ENCODE measurements at regions not wholly inside any gene's neighbourhood (a gene's known extent, or its start where the extent isn't known, plus 50 kb on each side); places are given as distances from the start of the nearest gene placed in this dataset.

GRCh38 chr2:545228-545627 lies 132.0 kb downstream of the TMEM18 start:
- no peak overlapping the region for H3K4me2 ChIP-seq (ENCODE audit: low read length)
- H4K20me1 ChIP-seq (ENCODE audit: insufficient read depth, low read length), result no peaks in the 10 kb centered on the region
- H2AFZ ChIP-seq (ENCODE audit: low read depth, low read length), result no peak overlapping the region
- no peaks in the 10 kb centered on the region for H3K36me3 ChIP-seq (ENCODE audit: insufficient read depth, low read length)
- Mint-ChIP-seq H3K27me3 (ENCODE audit: low read depth, unreplicated experiment) (peaks cover 27% of the 10 kb centered on the region), H3K9me3 (ENCODE audit: unreplicated experiment) (no peaks in the 10 kb centered on the region), H3K4me1 (ENCODE audit: low read depth, unreplicated experiment) (no peaks in the 10 kb centered on the region), H3K27ac (ENCODE audit: unreplicated experiment) (no peak overlapping the region), H3K4me3 (ENCODE audit: unreplicated experiment) (no peak overlapping the region), H3K36me3 (ENCODE audit: low read depth, unreplicated experiment) (no peaks in the 10 kb centered on the region)
- FAIRE-seq (no peak), DNase-seq (ENCODE audit: low read depth) (no peak)
- no peak overlapping the region for H3K27ac ChIP-seq (ENCODE audit: low read depth, low read length)
- no peaks in the 10 kb centered on the region for H3K79me2 ChIP-seq (ENCODE audit: insufficient read depth, low read length)
- H3K9ac ChIP-seq (ENCODE audit: low read length), result no peak overlapping the region
- no peaks in the 10 kb centered on the region for H3K27me3 ChIP-seq (ENCODE audit: insufficient read depth, low read length)
- TF ChIP-seq EZH2 (IDR thresholded peaks at IDR 0.05; ENCODE audit: insufficient read depth, low read length), result no peak
- TF ChIP-seq, protein P1, sequence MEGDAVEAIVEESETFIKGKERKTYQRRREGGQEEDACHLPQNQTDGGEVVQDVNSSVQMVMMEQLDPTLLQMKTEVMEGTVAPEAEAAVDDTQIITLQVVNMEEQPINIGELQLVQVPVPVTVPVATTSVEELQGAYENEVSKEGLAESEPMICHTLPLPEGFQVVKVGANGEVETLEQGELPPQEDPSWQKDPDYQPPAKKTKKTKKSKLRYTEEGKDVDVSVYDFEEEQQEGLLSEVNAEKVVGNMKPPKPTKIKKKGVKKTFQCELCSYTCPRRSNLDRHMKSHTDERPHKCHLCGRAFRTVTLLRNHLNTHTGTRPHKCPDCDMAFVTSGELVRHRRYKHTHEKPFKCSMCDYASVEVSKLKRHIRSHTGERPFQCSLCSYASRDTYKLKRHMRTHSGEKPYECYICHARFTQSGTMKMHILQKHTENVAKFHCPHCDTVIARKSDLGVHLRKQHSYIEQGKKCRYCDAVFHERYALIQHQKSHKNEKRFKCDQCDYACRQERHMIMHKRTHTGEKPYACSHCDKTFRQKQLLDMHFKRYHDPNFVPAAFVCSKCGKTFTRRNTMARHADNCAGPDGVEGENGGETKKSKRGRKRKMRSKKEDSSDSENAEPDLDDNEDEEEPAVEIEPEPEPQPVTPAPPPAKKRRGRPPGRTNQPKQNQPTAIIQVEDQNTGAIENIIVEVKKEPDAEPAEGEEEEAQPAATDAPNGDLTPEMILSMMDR (IDR thresholded peaks at IDR 0.05; ENCODE audit: insufficient read depth, low read depth, low read length), result no peak
- no peak overlapping the region for H3K4me3 ChIP-seq (ENCODE audit: insufficient read depth, low read depth, low read length)
- no peaks in the 10 kb centered on the region for H3K4me1 ChIP-seq (ENCODE audit: insufficient read depth, low read length)
- no peaks in the 10 kb centered on the region for H3K9me3 ChIP-seq (ENCODE audit: insufficient read depth, low read depth, low read length)

- DNase-seq (ENCODE audit: low read depth) (no peak), FAIRE-seq (no peak)
- no peaks in the 10 kb centered on the region for H3K36me3 ChIP-seq (ENCODE audit: insufficient read depth, low read length)
- H3K27me3 Mint-ChIP-seq (ENCODE audit: low read depth, unreplicated experiment), result peaks cover 4% of the 10 kb centered on the region
- peaks cover 10% of the 10 kb centered on the region for H3K9me3 Mint-ChIP-seq (ENCODE audit: unreplicated experiment)
- no peak overlapping the region for H3K27ac ChIP-seq (ENCODE audit: low read depth, low read length)
- no peak overlapping the region for H3K27ac Mint-ChIP-seq (ENCODE audit: unreplicated experiment)
- no peaks in the 10 kb centered on the region for H4K20me1 ChIP-seq (ENCODE audit: insufficient read depth, low read length)
- no peak overlapping the region for H3K4me3 Mint-ChIP-seq (ENCODE audit: unreplicated experiment)
- no peak overlapping the region for H2AFZ ChIP-seq (ENCODE audit: low read depth, low read length)
- H3K4me2 ChIP-seq (ENCODE audit: low read length), result no peak overlapping the region
- no peaks in the 10 kb centered on the region for H3K79me2 ChIP-seq (ENCODE audit: insufficient read depth, low read length)
- H3K27me3 ChIP-seq (ENCODE audit: insufficient read depth, low read length), result no peaks in the 10 kb centered on the region
- H3K4me1 ChIP-seq (ENCODE audit: insufficient read depth, low read length), result no peaks in the 10 kb centered on the region
- TF ChIP-seq, protein P1 (IDR thresholded peaks at IDR 0.05; ENCODE audit: insufficient read depth, low read depth, low read length), result no peak
- no peak for TF ChIP-seq EZH2 (IDR thresholded peaks at IDR 0.05; ENCODE audit: insufficient read depth, low read length)
- no peak overlapping the region for H3K9ac ChIP-seq (ENCODE audit: low read length)
- no peaks in the 10 kb centered on the region for H3K36me3 Mint-ChIP-seq (ENCODE audit: low read depth, unreplicated experiment)
- no peaks in the 10 kb centered on the region for H3K9me3 ChIP-seq (ENCODE audit: insufficient read depth, low read depth, low read length)
- no peak overlapping the region for H3K4me3 ChIP-seq (ENCODE audit: insufficient read depth, low read depth, low read length)
- no peaks in the 10 kb centered on the region for H3K4me1 Mint-ChIP-seq (ENCODE audit: low read depth, unreplicated experiment)
Observed at GRCh38 chr2:538646-539045, 138.6 kb downstream of the TMEM18 start.

DNA sequence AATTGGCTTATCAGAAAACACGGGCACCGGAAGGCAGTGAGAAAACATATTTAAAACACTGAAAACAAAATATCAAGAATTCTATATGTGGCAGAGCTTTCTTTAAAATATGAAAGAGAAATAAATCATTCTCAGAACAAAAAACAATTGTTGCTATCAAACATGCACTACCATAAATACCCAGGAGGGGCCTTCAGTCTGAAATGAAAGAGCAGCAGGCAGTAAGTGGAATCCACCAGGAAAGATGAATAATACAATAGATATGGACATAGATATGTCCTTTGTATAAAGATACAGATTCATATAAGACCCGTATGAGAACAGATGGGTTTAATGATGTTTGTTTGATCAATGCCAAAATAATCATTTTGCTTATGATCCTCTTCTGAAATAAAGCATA lies 142.0 kb downstream of the TMEM18 start:
- Histone ChIP-seq H3K36me3 (ENCODE audit: insufficient read depth, low read length) (no peaks in the 10 kb centered on the region), H3K9ac (ENCODE audit: low read length) (no peak overlapping the region), H2AFZ (ENCODE audit: low read depth, low read length) (no peak overlapping the region), H3K4me2 (ENCODE audit: low read length) (no peak overlapping the region), H3K9me3 (ENCODE audit: insufficient read depth, low read depth, low read length) (no peaks in the 10 kb centered on the region), H3K4me3 (ENCODE audit: insufficient read depth, low read depth, low read length) (no peak overlapping the region), H3K27ac (ENCODE audit: low read depth, low read length) (no peak overlapping the region), H3K79me2 (ENCODE audit: insufficient read depth, low read length) (no peaks in the 10 kb centered on the region), H3K4me1 (ENCODE audit: insufficient read depth, low read length) (no peaks in the 10 kb centered on the region), H3K27me3 (ENCODE audit: insufficient read depth, low read length) (no peaks in the 10 kb centered on the region), H4K20me1 (ENCODE audit: insufficient read depth, low read length) (no peaks in the 10 kb centered on the region)
- FAIRE-seq (no peak), DNase-seq (ENCODE audit: low read depth) (no peak)
- Mint-ChIP-seq H3K4me3 (ENCODE audit: unreplicated experiment) (no peak overlapping the region), H3K4me1 (ENCODE audit: low read depth, unreplicated experiment) (no peaks in the 10 kb centered on the region), H3K36me3 (ENCODE audit: low read depth, unreplicated experiment) (no peaks in the 10 kb centered on the region), H3K27me3 (ENCODE audit: low read depth, unreplicated experiment) (peaks cover 2% of the 10 kb centered on the region), H3K9me3 (ENCODE audit: unreplicated experiment) (peaks cover 10% of the 10 kb centered on the region), H3K27ac (ENCODE audit: unreplicated experiment) (no peak overlapping the region)
- TF ChIP-seq EZH2 (IDR thresholded peaks at IDR 0.05; ENCODE audit: insufficient read depth, low read length), result no peak
- TF ChIP-seq, protein P1 (IDR thresholded peaks at IDR 0.05; ENCODE audit: insufficient read depth, low read depth, low read length), result peak; percentile 20

All from astrocyte (in vitro differentiated cells and primary cell).